ENCODE measurements at regions not wholly inside any gene's neighbourhood (a gene's known extent, or its start where the extent isn't known, plus 50 kb on each side); places are given as distances from the start of the nearest gene placed in this dataset.

GRCh38 chr6:118708744-118709143, 57.4 kb upstream of the CEP85L start:
- TF ChIP-seq POLR2AphosphoS5 (IDR thresholded peaks at IDR 0.05; ENCODE audit: low read depth, low read length) (no peak), TAF1 (IDR thresholded peaks at IDR 0.05; ENCODE audit: borderline replicate concordance, low read depth, low read length) (no peak)

Measured in GM12892 (cell line).